ENCODE measurements at regions not wholly inside any gene's neighbourhood (a gene's known extent, or its start where the extent isn't known, plus 50 kb on each side); places are given as distances from the start of the nearest gene placed in this dataset.

DNA sequence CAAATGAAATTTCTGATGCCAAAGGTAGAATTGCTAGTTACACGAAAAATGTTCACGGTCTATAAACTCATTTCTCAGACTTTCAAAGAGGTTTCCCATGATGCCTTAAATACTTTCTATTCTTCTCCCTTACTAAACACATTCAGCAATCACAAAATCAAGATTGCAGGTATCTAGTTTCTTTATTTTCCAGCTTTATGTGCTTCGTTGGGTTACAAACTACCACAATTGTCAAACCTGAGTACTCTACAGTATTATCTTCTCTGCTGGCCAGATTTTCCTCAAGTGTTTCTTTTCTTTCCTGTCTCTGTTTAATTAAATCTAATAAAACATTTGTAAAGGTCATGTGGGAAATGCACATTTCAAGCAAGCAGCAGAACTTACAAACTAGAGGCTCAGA is 201.8 kb upstream of the ZNF385D start:
- no peak overlapping the region for H3K4me2 ChIP-seq (ENCODE audit: low read depth, low read length)
- H3K79me2 ChIP-seq (ENCODE audit: insufficient read depth, low read length), result no peaks in the 10 kb centered on the region
- WGBS (ENCODE audit: low lambda C conversion rate), result 0% methylated on average over 3 of the region's 3 CpGs
- no peak overlapping the region for H3K27ac ChIP-seq (ENCODE audit: extremely low read length, insufficient read depth, low read length)
- H3K27me3 ChIP-seq (ENCODE audit: control insufficient read depth in 1 of 2, insufficient read depth in 2 of 2, low read length in 2 of 2), result no peaks in the 10 kb centered on the region
- no peaks in the 10 kb centered on the region for H3K4me1 ChIP-seq (ENCODE audit: insufficient read depth, low read length)
- H3K9ac ChIP-seq (ENCODE audit: insufficient read depth, low read depth, low read length), result no peak overlapping the region
- no peaks in the 10 kb centered on the region for H3K36me3 ChIP-seq (replicated peaks in 1 of 2; ENCODE audit: control insufficient read depth in 1 of 2, insufficient read depth in 2 of 2, low read length in 2 of 2)
- no peak overlapping the region for H2AFZ ChIP-seq (ENCODE audit: low read length)
- no peaks in the 10 kb centered on the region for H3K9me3 ChIP-seq (ENCODE audit: low read length)
- FAIRE-seq (no peak), ATAC-seq (no peak), DNase-seq (ENCODE audit: low spot score) (no peak)
- POLR2A ChIA-PET, result no interaction called here
- in situ Hi-C loops (cut with HindIII; ENCODE audit: extremely low pct_ligation_motif_present, low pct_unique_long_range_greater_than_20kb) (no loop called here), intact Hi-C loops (cut with micrococcal nuclease; ENCODE audit: unreplicated experiment) (no loop called here)
- no peaks in the 10 kb centered on the region for H4K20me1 ChIP-seq (ENCODE audit: insufficient read depth, low read length)
- CTCF ChIA-PET (ENCODE audit: low intra/inter-chr PET ratio, low total read pairs), result no interaction called here
- no TSS peak for BruUV-seq (replicated peaks)
- no peak overlapping the region for H3K4me3 ChIP-seq (replicated peaks in 1 of 3; ENCODE audit: insufficient read depth in 1 of 3, low read depth in 2 of 3, low read length in 3 of 3)
- TF ChIP-seq PAF1 (CRISPR knock-in tag; IDR thresholded peaks at IDR 0.05) (no peak), ZNF138 (CRISPR knock-in tag; IDR thresholded peaks at IDR 0.05; ENCODE audit: low read depth) (no peak), LBX2 (CRISPR knock-in tag; IDR thresholded peaks at IDR 0.05; ENCODE audit: borderline replicate concordance) (no peak), ZNF550 (CRISPR knock-in tag; IDR thresholded peaks at IDR 0.05; ENCODE audit: borderline replicate concordance) (no peak), AHDC1 (CRISPR knock-in tag; IDR thresholded peaks at IDR 0.05; ENCODE audit: borderline replicate concordance) (no peak), ZKSCAN8 (CRISPR knock-in tag; IDR thresholded peaks at IDR 0.05; ENCODE audit: borderline replicate concordance) (no peak), SRSF9 (IDR thresholded peaks at IDR 0.05; ENCODE audit: borderline replicate concordance, insufficient read depth, low read depth, low read length, poor library complexity, severe bottlenecking) (no peak), BORCS8-MEF2B (CRISPR knock-in tag; IDR thresholded peaks at IDR 0.05) (no peak), IKZF4 (CRISPR knock-in tag; IDR thresholded peaks at IDR 0.05; ENCODE audit: borderline replicate concordance, low read depth, not compliant biosample characterization) (no peak), NFKB2 (CRISPR knock-in tag; IDR thresholded peaks at IDR 0.05; ENCODE audit: borderline replicate concordance) (no peak)
- TF ChIP-seq, protein P1, sequence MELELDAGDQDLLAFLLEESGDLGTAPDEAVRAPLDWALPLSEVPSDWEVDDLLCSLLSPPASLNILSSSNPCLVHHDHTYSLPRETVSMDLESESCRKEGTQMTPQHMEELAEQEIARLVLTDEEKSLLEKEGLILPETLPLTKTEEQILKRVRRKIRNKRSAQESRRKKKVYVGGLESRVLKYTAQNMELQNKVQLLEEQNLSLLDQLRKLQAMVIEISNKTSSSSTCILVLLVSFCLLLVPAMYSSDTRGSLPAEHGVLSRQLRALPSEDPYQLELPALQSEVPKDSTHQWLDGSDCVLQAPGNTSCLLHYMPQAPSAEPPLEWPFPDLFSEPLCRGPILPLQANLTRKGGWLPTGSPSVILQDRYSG (CRISPR knock-in tag; IDR thresholded peaks at IDR 0.05), result no peak
- TF ChIP-seq, protein P2, sequence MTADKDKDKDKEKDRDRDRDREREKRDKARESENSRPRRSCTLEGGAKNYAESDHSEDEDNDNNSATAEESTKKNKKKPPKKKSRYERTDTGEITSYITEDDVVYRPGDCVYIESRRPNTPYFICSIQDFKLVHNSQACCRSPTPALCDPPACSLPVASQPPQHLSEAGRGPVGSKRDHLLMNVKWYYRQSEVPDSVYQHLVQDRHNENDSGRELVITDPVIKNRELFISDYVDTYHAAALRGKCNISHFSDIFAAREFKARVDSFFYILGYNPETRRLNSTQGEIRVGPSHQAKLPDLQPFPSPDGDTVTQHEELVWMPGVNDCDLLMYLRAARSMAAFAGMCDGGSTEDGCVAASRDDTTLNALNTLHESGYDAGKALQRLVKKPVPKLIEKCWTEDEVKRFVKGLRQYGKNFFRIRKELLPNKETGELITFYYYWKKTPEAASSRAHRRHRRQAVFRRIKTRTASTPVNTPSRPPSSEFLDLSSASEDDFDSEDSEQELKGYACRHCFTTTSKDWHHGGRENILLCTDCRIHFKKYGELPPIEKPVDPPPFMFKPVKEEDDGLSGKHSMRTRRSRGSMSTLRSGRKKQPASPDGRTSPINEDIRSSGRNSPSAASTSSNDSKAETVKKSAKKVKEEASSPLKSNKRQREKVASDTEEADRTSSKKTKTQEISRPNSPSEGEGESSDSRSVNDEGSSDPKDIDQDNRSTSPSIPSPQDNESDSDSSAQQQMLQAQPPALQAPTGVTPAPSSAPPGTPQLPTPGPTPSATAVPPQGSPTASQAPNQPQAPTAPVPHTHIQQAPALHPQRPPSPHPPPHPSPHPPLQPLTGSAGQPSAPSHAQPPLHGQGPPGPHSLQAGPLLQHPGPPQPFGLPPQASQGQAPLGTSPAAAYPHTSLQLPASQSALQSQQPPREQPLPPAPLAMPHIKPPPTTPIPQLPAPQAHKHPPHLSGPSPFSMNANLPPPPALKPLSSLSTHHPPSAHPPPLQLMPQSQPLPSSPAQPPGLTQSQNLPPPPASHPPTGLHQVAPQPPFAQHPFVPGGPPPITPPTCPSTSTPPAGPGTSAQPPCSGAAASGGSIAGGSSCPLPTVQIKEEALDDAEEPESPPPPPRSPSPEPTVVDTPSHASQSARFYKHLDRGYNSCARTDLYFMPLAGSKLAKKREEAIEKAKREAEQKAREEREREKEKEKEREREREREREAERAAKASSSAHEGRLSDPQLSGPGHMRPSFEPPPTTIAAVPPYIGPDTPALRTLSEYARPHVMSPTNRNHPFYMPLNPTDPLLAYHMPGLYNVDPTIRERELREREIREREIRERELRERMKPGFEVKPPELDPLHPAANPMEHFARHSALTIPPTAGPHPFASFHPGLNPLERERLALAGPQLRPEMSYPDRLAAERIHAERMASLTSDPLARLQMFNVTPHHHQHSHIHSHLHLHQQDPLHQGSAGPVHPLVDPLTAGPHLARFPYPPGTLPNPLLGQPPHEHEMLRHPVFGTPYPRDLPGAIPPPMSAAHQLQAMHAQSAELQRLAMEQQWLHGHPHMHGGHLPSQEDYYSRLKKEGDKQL (CRISPR knock-in tag; IDR thresholded peaks at IDR 0.05; ENCODE audit: low read depth), result no peak

All from HepG2 (cell line).